Neural cell (in vitro differentiated cells): ENCODE measurements at regions not wholly inside any gene's neighbourhood (a gene's known extent, or its start where the extent isn't known, plus 50 kb on each side); places are given as distances from the start of the nearest gene placed in this dataset.

Experiments
- H2AFZ ChIP-seq: fragments of 200-600, 300-800 bp; sonication (generic), shearing (Covaris generic); 2 replicates; pipeline ENCODE4 v1.6.0; 2014; ENCODE audit warnings: low read depth, mild to moderate bottlenecking, antibody characterized with exemption, low read length, moderate library complexity
- H3F3A ChIP-seq: fragments of 200-600 bp; shearing (Covaris generic); 2 replicates; pipeline ENCODE4 v1.6.1; 2016; ENCODE audit warnings: mild to moderate bottlenecking, moderate library complexity, mixed read lengths, antibody characterized with exemption, low read length; ENCODE audit not compliant: insufficient read depth, poor library complexity, severe bottlenecking
- H3K27ac ChIP-seq: fragments of 200-600, 300-800 bp; sonication (generic), shearing (Covaris generic); 2 replicates; pipeline ENCODE4 v1.5.1; 2014; ENCODE audit warnings: mild to moderate bottlenecking, low read length, moderate library complexity
- H3K27me3 ChIP-seq: fragments of 300-800, 200-600 bp; sonication (generic), shearing (Covaris generic); 2 replicates; pipeline ENCODE4 v1.6.0; 2014; ENCODE audit warnings: mild to moderate bottlenecking, low read depth, low read length, moderate library complexity; ENCODE audit not compliant: insufficient read depth
- H3K36me3 ChIP-seq: fragments of 300-800, 200-600 bp; sonication (generic), shearing (Covaris generic); 2 replicates; pipeline ENCODE4 v1.5.1; 2014; ENCODE audit warnings: mild to moderate bottlenecking, antibody characterized with exemption, low read length, moderate library complexity; ENCODE audit not compliant: insufficient read depth
- H3K4me2 ChIP-seq: fragments of 300-800, 200-600 bp; sonication (generic), shearing (Covaris generic); 2 replicates; pipeline ENCODE4 v1.6.0; 2014; ENCODE audit warnings: mild to moderate bottlenecking, low read length
- H3K4me3 ChIP-seq: fragments of 300-800, 200-600 bp; sonication (generic), shearing (Covaris generic); 2 replicates; pipeline ENCODE4 v1.5.1; 2014; ENCODE audit warnings: mild to moderate bottlenecking, low read length, moderate library complexity
- H3K79me2 ChIP-seq: fragments of 200-600 bp; shearing (Covaris generic); replicated peaks from 2 replicates; pipeline ENCODE4 v1.6.0; 2014; ENCODE audit warnings: mild to moderate bottlenecking, low read length, moderate library complexity; ENCODE audit not compliant: insufficient read depth
- H3K9ac ChIP-seq: fragments of 300-800, 200-600 bp; sonication (generic), shearing (Covaris generic); 2 replicates; pipeline ENCODE4 v1.6.1; 2016; ENCODE audit warnings: mild to moderate bottlenecking, low read length, mixed read lengths
- H3K9me2 ChIP-seq: fragments of 200-600 bp; shearing (Covaris generic); 2 replicates; pipeline ENCODE4 v1.6.1; 2016; ENCODE audit warnings: mild to moderate bottlenecking, low read length, mixed read lengths; ENCODE audit not compliant: insufficient read depth
- H3K9me3 ChIP-seq: fragments of 200-600, 300-800 bp; sonication (generic), shearing (Covaris generic); 2 replicates; pipeline ENCODE4 v1.6.1; 2016; ENCODE audit warnings: mild to moderate bottlenecking, mixed run types, low read length, moderate library complexity, mixed read lengths
- H4K20me1 ChIP-seq: fragments of 200-600 bp; shearing (Covaris generic); 2 replicates; pipeline ENCODE4 v1.6.1; 2016; ENCODE audit warnings: mild to moderate bottlenecking, mixed run types; ENCODE audit not compliant: insufficient read depth
- EP300 ChIP-seq: fragments of 450-650 bp; conservative IDR thresholded peaks from 2 replicates; pipeline ENCODE4 v1.6.1; 2014; ENCODE audit warnings: antibody characterized with exemption, mild to moderate bottlenecking, moderate library complexity; ENCODE audit not compliant: poor library complexity, severe bottlenecking
- EZH2 ChIP-seq: fragments of 200-600, 300-800 bp; shearing (Covaris generic), sonication (generic); IDR thresholded peaks from 2 replicates; pipeline ENCODE4 v1.6.1; 2014; ENCODE audit warnings: antibody characterized with exemption, low read length, borderline replicate concordance, mild to moderate bottlenecking; ENCODE audit not compliant: insufficient read depth, poor library complexity, severe bottlenecking
- MXI1 ChIP-seq: fragments of 450-650 bp; conservative IDR thresholded peaks from 2 replicates; pipeline ENCODE4 v1.6.1; 2014; ENCODE audit warnings: antibody characterized with exemption, mild to moderate bottlenecking; ENCODE audit not compliant: poor library complexity, severe bottlenecking
- POLR2AphosphoS5 ChIP-seq: IDR thresholded peaks from 2 replicates; pipeline ENCODE4 v1.6.1; 2012
- REST ChIP-seq: IDR thresholded peaks from 2 replicates; pipeline ENCODE4 v1.6.1; 2012; ENCODE audit warnings: borderline replicate concordance
- SMC3 ChIP-seq: fragments of 450-650 bp; conservative IDR thresholded peaks from 2 replicates; pipeline ENCODE4 v1.6.1; 2014; ENCODE audit warnings: antibody characterized with exemption, mild to moderate bottlenecking, moderate library complexity; ENCODE audit not compliant: poor library complexity
- TAF1 ChIP-seq: IDR thresholded peaks from 2 replicates; pipeline ENCODE4 v1.6.1; 2012; ENCODE audit warnings: low read depth

GRCh38 chr13:85709721-85710120 is 89.5 kb downstream of the SLITRK6 start:
- H3K9me3 ChIP-seq, result no peaks in the 10 kb centered on the region
- no peak overlapping the region for H3K4me2 ChIP-seq
- H3K4me3 ChIP-seq, result no peak overlapping the region
- H3K79me2 ChIP-seq, result no peaks in the 10 kb centered on the region
- no peaks in the 10 kb centered on the region for H3K9me2 ChIP-seq
- H3K9ac ChIP-seq, result no peak overlapping the region
- no peaks in the 10 kb centered on the region for H4K20me1 ChIP-seq
- H2AFZ ChIP-seq, result no peak overlapping the region
- TF ChIP-seq REST, result no peak
- H3K36me3 ChIP-seq, result no peaks in the 10 kb centered on the region
- no peak overlapping the region for H3K27ac ChIP-seq
- no peaks in the 10 kb centered on the region for H3F3A ChIP-seq
- H3K27me3 ChIP-seq, result no peaks in the 10 kb centered on the region

GRCh38 chr13:85709072-85709471 is 90.1 kb downstream of the SLITRK6 start:
- H3F3A ChIP-seq, result no peaks in the 10 kb centered on the region
- H3K4me2 ChIP-seq, result no peak overlapping the region
- H3K27me3 ChIP-seq, result no peaks in the 10 kb centered on the region
- no peak overlapping the region for H3K9ac ChIP-seq
- H3K27ac ChIP-seq, result no peak overlapping the region
- H4K20me1 ChIP-seq, result no peaks in the 10 kb centered on the region
- H3K4me3 ChIP-seq, result no peak overlapping the region
- no peaks in the 10 kb centered on the region for H3K36me3 ChIP-seq
- H2AFZ ChIP-seq, result no peak overlapping the region
- no peaks in the 10 kb centered on the region for H3K9me3 ChIP-seq
- TF ChIP-seq MXI1, result no peak
- TF ChIP-seq SMC3, result no peak
- no peak for TF ChIP-seq TAF1
- no peaks in the 10 kb centered on the region for H3K79me2 ChIP-seq
- H3K9me2 ChIP-seq, result no peaks in the 10 kb centered on the region

- Histone ChIP-seq H3K9me3 (no peaks in the 10 kb centered on the region), H3K9ac (no peak overlapping the region), H3K4me3 (no peak overlapping the region), H3K4me2 (no peak overlapping the region), H2AFZ (no peak overlapping the region), H3K9me2 (no peaks in the 10 kb centered on the region), H3K27me3 (no peaks in the 10 kb centered on the region), H3K27ac (no peak overlapping the region), H4K20me1 (no peaks in the 10 kb centered on the region), H3K79me2 (no peaks in the 10 kb centered on the region), H3K36me3 (no peaks in the 10 kb centered on the region), H3F3A (no peaks in the 10 kb centered on the region)
- TF ChIP-seq TAF1 (no peak), REST (no peak), EZH2 (no peak), EP300 (no peak), SMC3 (no peak), MXI1 (no peak), POLR2AphosphoS5 (no peak)
Measured at GRCh38 chr13:85700906-85701305, 98.3 kb downstream of the SLITRK6 start.
